ENCODE measurements at regions not wholly inside any gene's neighbourhood (a gene's known extent, or its start where the extent isn't known, plus 50 kb on each side); places are given as distances from the start of the nearest gene placed in this dataset.

- DNase-seq: no peak
- intact Hi-C loops (cut with DNase I): no loop called here
- no peak for TF ChIP-seq CTCF (IDR thresholded peaks at IDR 0.05)
- Histone ChIP-seq H3K4me1 (no peaks in the 10 kb centered on the region), H3K9me3 (no peaks in the 10 kb centered on the region), H3K9ac (ENCODE audit: low read depth in 2 of 2, low read length in 2 of 2) (no peak overlapping the region), H3K27me3 (no peaks in the 10 kb centered on the region), H3K4me3 (no peak overlapping the region), H3K36me3 (no peaks in the 10 kb centered on the region), H3K27ac (no peak overlapping the region)
These were observed 515.3 kb downstream of the EPHB1 start for GRCh38 chr3:135310317-135310716.

- no peaks in the 10 kb centered on the region for H3K4me1 ChIP-seq
- intact Hi-C loops (cut with DNase I): no loop called here
- DNase-seq: no peak
- H3K27me3 ChIP-seq: no peaks in the 10 kb centered on the region
- H3K9me3 ChIP-seq: no peaks in the 10 kb centered on the region
- no peak overlapping the region for H3K4me3 ChIP-seq
- no peak overlapping the region for H3K27ac ChIP-seq
- no peak overlapping the region for H3K9ac ChIP-seq (ENCODE audit: low read depth in 2 of 2, low read length in 2 of 2)
- TF ChIP-seq CTCF (IDR thresholded peaks at IDR 0.05): no peak
- H3K36me3 ChIP-seq: no peaks in the 10 kb centered on the region
These were observed 516.6 kb downstream of the EPHB1 start for GRCh38 chr3:135311699-135312098.

- no peaks in the 10 kb centered on the region for H3K4me1 ChIP-seq
- intact Hi-C loops (cut with DNase I): no loop called here
- no peaks in the 10 kb centered on the region for H3K9me3 ChIP-seq
- no peaks in the 10 kb centered on the region for H3K27me3 ChIP-seq
- H3K36me3 ChIP-seq: no peaks in the 10 kb centered on the region
- TF ChIP-seq CTCF (IDR thresholded peaks at IDR 0.05): no peak
- no peak overlapping the region for H3K9ac ChIP-seq (ENCODE audit: low read depth in 2 of 2, low read length in 2 of 2)
- no peak for DNase-seq
- no peak overlapping the region for H3K27ac ChIP-seq
- H3K4me3 ChIP-seq: no peak overlapping the region
These were observed 519.2 kb downstream of the EPHB1 start for GRCh38 chr3:135314237-135314636.

- Histone ChIP-seq H3K9me3 (no peaks in the 10 kb centered on the region), H3K4me1 (no peaks in the 10 kb centered on the region), H3K4me3 (no peak overlapping the region), H3K27me3 (no peaks in the 10 kb centered on the region), H3K9ac (ENCODE audit: low read depth in 2 of 2, low read length in 2 of 2) (no peak overlapping the region), H3K36me3 (no peaks in the 10 kb centered on the region), H3K27ac (no peak overlapping the region)
- intact Hi-C loops (cut with DNase I): no loop called here
- DNase-seq: no peak
- TF ChIP-seq CTCF (IDR thresholded peaks at IDR 0.05): no peak
These were observed 529.2 kb downstream of the EPHB1 start for GRCh38 chr3:135324301-135324700.

- Histone ChIP-seq H3K9ac (ENCODE audit: low read depth in 2 of 2, low read length in 2 of 2) (no peak overlapping the region), H3K27ac (no peak overlapping the region), H3K4me1 (no peaks in the 10 kb centered on the region), H3K27me3 (no peaks in the 10 kb centered on the region), H3K9me3 (no peaks in the 10 kb centered on the region), H3K36me3 (no peaks in the 10 kb centered on the region), H3K4me3 (no peak overlapping the region)
- no peak for TF ChIP-seq CTCF (IDR thresholded peaks at IDR 0.05)
- DNase-seq: no peak
- intact Hi-C loops (cut with DNase I): no loop called here
These were observed 530.0 kb downstream of the EPHB1 start for GRCh38 chr3:135325096-135325495.

GRCh38 chr3:135325726-135326235 lies 530.7 kb downstream of the EPHB1 start:
- Histone ChIP-seq H3K27ac (no peak overlapping the region), H3K9ac (ENCODE audit: low read depth in 2 of 2, low read length in 2 of 2) (no peak overlapping the region), H3K27me3 (no peaks in the 10 kb centered on the region), H3K4me3 (no peak overlapping the region), H3K36me3 (no peaks in the 10 kb centered on the region), H3K9me3 (no peaks in the 10 kb centered on the region), H3K4me1 (no peaks in the 10 kb centered on the region)
- TF ChIP-seq CTCF (IDR thresholded peaks at IDR 0.05): no peak
- DNase-seq: no peak
- intact Hi-C loops (cut with DNase I): no loop called here
